DND-41 (cell line): ENCODE measurements at regions not wholly inside any gene's neighbourhood (a gene's known extent, or its start where the extent isn't known, plus 50 kb on each side); places are given as distances from the start of the nearest gene placed in this dataset.

ENCODE experiments used
- ATAC-seq: fragments of 200-7000 bp; cut with Tn5 transposase; 3 replicates; pipeline ENCODE4 v1.9.1; 2021; ENCODE audit warnings: low read depth; ENCODE audit not compliant: insufficient read depth
- DNase-seq: peaks from one replicate; pipeline ENCODE4 v3.0.0-alpha.2; 2020
- H2AFZ ChIP-seq: 2 replicates; pipeline ENCODE4 v1.6.0; 2012; ENCODE audit warnings: low read depth, low read length
- H3K27ac ChIP-seq: 2 replicates; pipeline ENCODE4 v1.5.1; 2012; ENCODE audit warnings: low read length, inconsistent platforms
- H3K27me3 ChIP-seq: fragments of 200-600 bp; sonication (generic); 2 replicates; pipeline ENCODE4 v1.6.0; 2012; ENCODE audit warnings: low read length, mild to moderate bottlenecking, inconsistent platforms; ENCODE audit not compliant: insufficient read depth, poor library complexity
- H3K36me3 ChIP-seq: 2 replicates; pipeline ENCODE4 v1.5.1; 2012; ENCODE audit warnings: low read length, inconsistent platforms; ENCODE audit not compliant: insufficient read depth
- H3K4me1 ChIP-seq: 2 replicates; pipeline ENCODE4 v1.5.1; 2012; ENCODE audit warnings: mild to moderate bottlenecking, low read length; ENCODE audit not compliant: insufficient read depth
- H3K4me2 ChIP-seq: 2 replicates; pipeline ENCODE4 v1.6.0; 2012; ENCODE audit warnings: mild to moderate bottlenecking, moderate library complexity, low read length, inconsistent platforms; ENCODE audit not compliant: insufficient read depth
- H3K4me3 ChIP-seq, 2 experiments: fragments of 200-600 bp in 1 of 2; shearing (Covaris generic) in 1 of 2; 2 replicates each; pipeline ENCODE4 v1.5.1; 2012 to 2016; ENCODE audit warnings: inconsistent platforms in 2 of 2, low read length in 2 of 2, mild to moderate bottlenecking in 2 of 2, low read depth in 1 of 2, moderate library complexity in 1 of 2
- H3K79me2 ChIP-seq: 2 replicates; pipeline ENCODE4 v1.6.0; 2012; ENCODE audit warnings: low read length, inconsistent platforms; ENCODE audit not compliant: insufficient read depth
- H3K9ac ChIP-seq: 2 replicates; pipeline ENCODE4 v1.6.0; 2012; ENCODE audit warnings: low read depth, mild to moderate bottlenecking, inconsistent platforms, low read length, moderate library complexity
- H3K9me3 ChIP-seq: 2 replicates; pipeline ENCODE4 v1.5.1; 2012; ENCODE audit warnings: low read length, moderate library complexity, mild to moderate bottlenecking, inconsistent platforms; ENCODE audit not compliant: insufficient read depth, severe bottlenecking
- H4K20me1 ChIP-seq: 2 replicates; pipeline ENCODE4 v1.6.0; 2012; ENCODE audit warnings: low read length; ENCODE audit not compliant: insufficient read depth
- EZH2 ChIP-seq: IDR thresholded peaks from 3 replicates; pipeline ENCODE4 v1.6.1; 2012; ENCODE audit warnings: borderline replicate concordance, low read depth, mild to moderate bottlenecking, moderate library complexity, low read length, inconsistent platforms; ENCODE audit not compliant: severe bottlenecking
- TF ChIP-seq, protein P1 (sequence below): IDR thresholded peaks from 2 replicates; pipeline ENCODE4 v1.5.1; 2012; ENCODE audit warnings: borderline replicate concordance, low read length, moderate library complexity, mild to moderate bottlenecking; ENCODE audit not compliant: poor library complexity, severe bottlenecking; ENCODE audit errors: extremely low read depth

DNA sequence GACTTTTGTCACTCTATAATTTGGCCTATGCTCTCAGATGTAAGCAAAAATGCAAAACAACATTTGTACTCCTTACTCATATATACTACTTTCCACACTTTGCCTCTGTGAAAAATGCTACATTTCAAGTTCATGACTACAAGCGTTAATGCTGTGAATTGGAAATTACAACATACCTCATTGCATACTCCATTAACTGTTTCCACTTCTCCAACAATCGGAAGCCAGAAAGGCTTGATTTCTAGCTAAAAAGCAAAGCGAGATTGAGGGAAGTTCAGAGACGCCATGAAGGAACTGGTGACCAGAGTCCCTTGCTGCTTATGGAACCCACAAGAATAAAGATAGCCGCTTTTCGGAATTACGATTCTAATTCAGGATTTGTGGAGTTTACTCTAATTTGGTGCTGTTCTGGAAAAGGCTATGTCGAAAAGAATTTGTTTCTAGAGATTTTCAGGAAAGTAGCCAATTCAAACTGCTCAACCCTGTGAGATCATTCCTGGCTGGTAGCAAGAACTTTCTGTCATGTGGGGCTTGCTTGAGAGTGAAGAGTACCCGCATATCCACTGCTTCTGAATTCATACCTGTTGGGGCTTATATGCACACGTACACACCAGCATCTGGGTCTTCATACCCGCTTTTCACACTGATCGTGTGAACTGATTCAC, 98.0 kb upstream of the CITED2 start:
- no peak overlapping the region for H3K4me2 ChIP-seq
- H4K20me1 ChIP-seq, result no peaks in the 10 kb centered on the region
- H3K9ac ChIP-seq, result no peak overlapping the region
- H3K9me3 ChIP-seq, result no peaks in the 10 kb centered on the region
- H3K4me1 ChIP-seq, result no peaks in the 10 kb centered on the region
- DNase-seq (no peak), ATAC-seq (no peak)
- TF ChIP-seq EZH2, result no peak
- TF ChIP-seq, protein P1, sequence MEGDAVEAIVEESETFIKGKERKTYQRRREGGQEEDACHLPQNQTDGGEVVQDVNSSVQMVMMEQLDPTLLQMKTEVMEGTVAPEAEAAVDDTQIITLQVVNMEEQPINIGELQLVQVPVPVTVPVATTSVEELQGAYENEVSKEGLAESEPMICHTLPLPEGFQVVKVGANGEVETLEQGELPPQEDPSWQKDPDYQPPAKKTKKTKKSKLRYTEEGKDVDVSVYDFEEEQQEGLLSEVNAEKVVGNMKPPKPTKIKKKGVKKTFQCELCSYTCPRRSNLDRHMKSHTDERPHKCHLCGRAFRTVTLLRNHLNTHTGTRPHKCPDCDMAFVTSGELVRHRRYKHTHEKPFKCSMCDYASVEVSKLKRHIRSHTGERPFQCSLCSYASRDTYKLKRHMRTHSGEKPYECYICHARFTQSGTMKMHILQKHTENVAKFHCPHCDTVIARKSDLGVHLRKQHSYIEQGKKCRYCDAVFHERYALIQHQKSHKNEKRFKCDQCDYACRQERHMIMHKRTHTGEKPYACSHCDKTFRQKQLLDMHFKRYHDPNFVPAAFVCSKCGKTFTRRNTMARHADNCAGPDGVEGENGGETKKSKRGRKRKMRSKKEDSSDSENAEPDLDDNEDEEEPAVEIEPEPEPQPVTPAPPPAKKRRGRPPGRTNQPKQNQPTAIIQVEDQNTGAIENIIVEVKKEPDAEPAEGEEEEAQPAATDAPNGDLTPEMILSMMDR, result no peak
- H3K79me2 ChIP-seq, result no peaks in the 10 kb centered on the region
- no peak overlapping the region for H3K27ac ChIP-seq
- no peak overlapping the region; the same call in 1 of the 2 replicates for H2AFZ ChIP-seq
- H3K4me3 ChIP-seq, result no peak overlapping the region
- no peaks in the 10 kb centered on the region for H3K27me3 ChIP-seq
- H3K36me3 ChIP-seq, result no peaks in the 10 kb centered on the region

GRCh38 chr6:139470997-139471396, 96.5 kb upstream of the CITED2 start:
- no peaks in the 10 kb centered on the region for H3K36me3 ChIP-seq
- no peaks in the 10 kb centered on the region for H3K9me3 ChIP-seq
- no peak overlapping the region for H3K4me2 ChIP-seq
- no peaks in the 10 kb centered on the region for H3K79me2 ChIP-seq
- no peaks in the 10 kb centered on the region for H4K20me1 ChIP-seq
- no peaks in the 10 kb centered on the region for H3K4me1 ChIP-seq
- no peak overlapping the region for H3K9ac ChIP-seq
- ATAC-seq (no peak), DNase-seq (no peak)
- no peaks in the 10 kb centered on the region for H3K27me3 ChIP-seq
- no peak overlapping the region for H3K4me3 ChIP-seq
- no peak overlapping the region for H2AFZ ChIP-seq
- TF ChIP-seq, protein P1, result no peak
- TF ChIP-seq EZH2, result no peak
- H3K27ac ChIP-seq, result no peak overlapping the region

- H2AFZ ChIP-seq, result no peak overlapping the region
- no peaks in the 10 kb centered on the region for H3K36me3 ChIP-seq
- H3K4me1 ChIP-seq, result no peaks in the 10 kb centered on the region
- no peaks in the 10 kb centered on the region for H3K27me3 ChIP-seq
- H3K9me3 ChIP-seq, result no peaks in the 10 kb centered on the region
- H4K20me1 ChIP-seq, result no peaks in the 10 kb centered on the region
- H3K9ac ChIP-seq, result no peak overlapping the region
- ATAC-seq, result no peak
- H3K4me3 ChIP-seq, result no peak overlapping the region
- no peak for TF ChIP-seq EZH2
- TF ChIP-seq, protein P1, result no peak
- no peak overlapping the region for H3K27ac ChIP-seq
- no peak overlapping the region for H3K4me2 ChIP-seq
- no peak for DNase-seq
- no peaks in the 10 kb centered on the region for H3K79me2 ChIP-seq
Observed at GRCh38 chr6:139468178-139468819, 93.9 kb upstream of the CITED2 start.
